ENCODE measurements at regions not wholly inside any gene's neighbourhood (a gene's known extent, or its start where the extent isn't known, plus 50 kb on each side); places are given as distances from the start of the nearest gene placed in this dataset.

DNA sequence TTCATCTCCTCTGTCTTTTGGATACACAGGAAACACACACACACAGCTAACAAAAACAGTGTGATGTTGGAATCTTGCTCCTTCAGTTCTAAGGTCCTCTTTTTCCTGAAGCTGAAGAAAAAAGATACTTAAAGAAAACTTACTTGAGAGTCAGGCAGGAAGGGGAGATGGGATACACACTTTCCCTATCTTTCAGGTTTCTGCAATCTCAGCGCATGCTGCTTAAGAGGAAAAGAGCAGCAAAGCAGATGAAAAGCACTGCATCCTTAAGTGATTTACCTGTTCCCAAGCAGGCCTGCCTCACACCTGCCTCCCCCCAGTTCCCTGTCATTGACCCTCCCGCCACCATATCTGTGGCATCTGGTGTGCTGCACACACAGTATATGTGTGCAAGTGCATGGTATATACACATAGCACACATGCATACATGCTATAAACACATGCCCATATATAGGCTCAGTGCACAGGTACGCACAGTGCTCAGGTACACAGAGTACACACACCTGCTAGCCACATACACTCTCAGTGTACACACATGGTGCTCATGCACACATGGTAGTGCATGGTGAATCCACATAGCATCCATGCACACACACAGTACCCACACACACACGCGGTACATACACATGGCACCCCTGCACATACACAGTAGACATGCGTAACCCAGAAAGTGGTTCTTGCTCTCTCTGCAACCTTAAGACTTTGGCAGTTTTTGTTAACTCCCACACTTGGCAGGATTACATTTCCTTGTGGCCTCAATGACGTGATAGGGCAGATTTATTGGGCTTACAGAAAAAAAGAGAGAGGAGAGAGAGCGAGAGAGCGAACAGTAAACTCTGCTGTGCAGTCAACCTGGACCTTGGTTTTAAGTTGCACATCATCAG is 166.9 kb downstream of the TOMM20 start (continued):
- TF ChIP-seq TOE1 (CRISPR knock-in tag; IDR thresholded peaks at IDR 0.05) (no peak), ZNF619 (CRISPR knock-in tag; IDR thresholded peaks at IDR 0.05) (no peak), SRF (IDR thresholded peaks at IDR 0.05; ENCODE audit: low read depth, low read length) (peak; percentile 76; the same call in 1 of the 2 replicates), MED1 (CRISPR knock-in tag; IDR thresholded peaks at IDR 0.05) (peak; percentile 26; the same call in 1 of the 2 replicates), TBL1XR1 (IDR thresholded peaks at IDR 0.05; ENCODE audit: borderline replicate concordance, low read length, partially characterized antibody) (no peak), RBFOX2 (IDR thresholded peaks at IDR 0.05; ENCODE audit: low read depth, low read length) (peak; percentile 72), SP4 (CRISPR knock-in tag; IDR thresholded peaks at IDR 0.05) (no peak), ZNF205 (CRISPR knock-in tag; IDR thresholded peaks at IDR 0.05) (no peak), ETV6 (CRISPR knock-in tag; conservative IDR thresholded peaks at IDR 0.05) (no peak), ZNF607 (CRISPR knock-in tag; IDR thresholded peaks at IDR 0.05; ENCODE audit: borderline replicate concordance) (no peak), GTF3A (CRISPR knock-in tag; conservative IDR thresholded peaks at IDR 0.05) (no peak), BORCS8-MEF2B (CRISPR knock-in tag; IDR thresholded peaks at IDR 0.05) (no peak)
- TF ChIP-seq, protein P1, sequence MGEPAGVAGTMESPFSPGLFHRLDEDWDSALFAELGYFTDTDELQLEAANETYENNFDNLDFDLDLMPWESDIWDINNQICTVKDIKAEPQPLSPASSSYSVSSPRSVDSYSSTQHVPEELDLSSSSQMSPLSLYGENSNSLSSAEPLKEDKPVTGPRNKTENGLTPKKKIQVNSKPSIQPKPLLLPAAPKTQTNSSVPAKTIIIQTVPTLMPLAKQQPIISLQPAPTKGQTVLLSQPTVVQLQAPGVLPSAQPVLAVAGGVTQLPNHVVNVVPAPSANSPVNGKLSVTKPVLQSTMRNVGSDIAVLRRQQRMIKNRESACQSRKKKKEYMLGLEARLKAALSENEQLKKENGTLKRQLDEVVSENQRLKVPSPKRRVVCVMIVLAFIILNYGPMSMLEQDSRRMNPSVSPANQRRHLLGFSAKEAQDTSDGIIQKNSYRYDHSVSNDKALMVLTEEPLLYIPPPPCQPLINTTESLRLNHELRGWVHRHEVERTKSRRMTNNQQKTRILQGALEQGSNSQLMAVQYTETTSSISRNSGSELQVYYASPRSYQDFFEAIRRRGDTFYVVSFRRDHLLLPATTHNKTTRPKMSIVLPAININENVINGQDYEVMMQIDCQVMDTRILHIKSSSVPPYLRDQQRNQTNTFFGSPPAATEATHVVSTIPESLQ (CRISPR knock-in tag; conservative IDR thresholded peaks at IDR 0.05), result no peak
- TF ChIP-seq, protein P2, sequence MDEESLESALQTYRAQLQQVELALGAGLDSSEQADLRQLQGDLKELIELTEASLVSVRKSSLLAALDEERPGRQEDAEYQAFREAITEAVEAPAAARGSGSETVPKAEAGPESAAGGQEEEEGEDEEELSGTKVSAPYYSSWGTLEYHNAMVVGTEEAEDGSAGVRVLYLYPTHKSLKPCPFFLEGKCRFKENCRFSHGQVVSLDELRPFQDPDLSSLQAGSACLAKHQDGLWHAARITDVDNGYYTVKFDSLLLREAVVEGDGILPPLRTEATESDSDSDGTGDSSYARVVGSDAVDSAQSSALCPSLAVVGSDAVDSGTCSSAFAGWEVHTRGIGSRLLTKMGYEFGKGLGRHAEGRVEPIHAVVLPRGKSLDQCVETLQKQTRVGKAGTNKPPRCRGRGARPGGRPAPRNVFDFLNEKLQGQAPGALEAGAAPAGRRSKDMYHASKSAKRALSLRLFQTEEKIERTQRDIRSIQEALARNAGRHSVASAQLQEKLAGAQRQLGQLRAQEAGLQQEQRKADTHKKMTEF (CRISPR knock-in tag; IDR thresholded peaks at IDR 0.05), result no peak
- TF ChIP-seq, protein P3, sequence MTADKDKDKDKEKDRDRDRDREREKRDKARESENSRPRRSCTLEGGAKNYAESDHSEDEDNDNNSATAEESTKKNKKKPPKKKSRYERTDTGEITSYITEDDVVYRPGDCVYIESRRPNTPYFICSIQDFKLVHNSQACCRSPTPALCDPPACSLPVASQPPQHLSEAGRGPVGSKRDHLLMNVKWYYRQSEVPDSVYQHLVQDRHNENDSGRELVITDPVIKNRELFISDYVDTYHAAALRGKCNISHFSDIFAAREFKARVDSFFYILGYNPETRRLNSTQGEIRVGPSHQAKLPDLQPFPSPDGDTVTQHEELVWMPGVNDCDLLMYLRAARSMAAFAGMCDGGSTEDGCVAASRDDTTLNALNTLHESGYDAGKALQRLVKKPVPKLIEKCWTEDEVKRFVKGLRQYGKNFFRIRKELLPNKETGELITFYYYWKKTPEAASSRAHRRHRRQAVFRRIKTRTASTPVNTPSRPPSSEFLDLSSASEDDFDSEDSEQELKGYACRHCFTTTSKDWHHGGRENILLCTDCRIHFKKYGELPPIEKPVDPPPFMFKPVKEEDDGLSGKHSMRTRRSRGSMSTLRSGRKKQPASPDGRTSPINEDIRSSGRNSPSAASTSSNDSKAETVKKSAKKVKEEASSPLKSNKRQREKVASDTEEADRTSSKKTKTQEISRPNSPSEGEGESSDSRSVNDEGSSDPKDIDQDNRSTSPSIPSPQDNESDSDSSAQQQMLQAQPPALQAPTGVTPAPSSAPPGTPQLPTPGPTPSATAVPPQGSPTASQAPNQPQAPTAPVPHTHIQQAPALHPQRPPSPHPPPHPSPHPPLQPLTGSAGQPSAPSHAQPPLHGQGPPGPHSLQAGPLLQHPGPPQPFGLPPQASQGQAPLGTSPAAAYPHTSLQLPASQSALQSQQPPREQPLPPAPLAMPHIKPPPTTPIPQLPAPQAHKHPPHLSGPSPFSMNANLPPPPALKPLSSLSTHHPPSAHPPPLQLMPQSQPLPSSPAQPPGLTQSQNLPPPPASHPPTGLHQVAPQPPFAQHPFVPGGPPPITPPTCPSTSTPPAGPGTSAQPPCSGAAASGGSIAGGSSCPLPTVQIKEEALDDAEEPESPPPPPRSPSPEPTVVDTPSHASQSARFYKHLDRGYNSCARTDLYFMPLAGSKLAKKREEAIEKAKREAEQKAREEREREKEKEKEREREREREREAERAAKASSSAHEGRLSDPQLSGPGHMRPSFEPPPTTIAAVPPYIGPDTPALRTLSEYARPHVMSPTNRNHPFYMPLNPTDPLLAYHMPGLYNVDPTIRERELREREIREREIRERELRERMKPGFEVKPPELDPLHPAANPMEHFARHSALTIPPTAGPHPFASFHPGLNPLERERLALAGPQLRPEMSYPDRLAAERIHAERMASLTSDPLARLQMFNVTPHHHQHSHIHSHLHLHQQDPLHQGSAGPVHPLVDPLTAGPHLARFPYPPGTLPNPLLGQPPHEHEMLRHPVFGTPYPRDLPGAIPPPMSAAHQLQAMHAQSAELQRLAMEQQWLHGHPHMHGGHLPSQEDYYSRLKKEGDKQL (CRISPR knock-in tag; IDR thresholded peaks at IDR 0.05; ENCODE audit: low read depth), result no peak
- TF ChIP-seq, protein P4, sequence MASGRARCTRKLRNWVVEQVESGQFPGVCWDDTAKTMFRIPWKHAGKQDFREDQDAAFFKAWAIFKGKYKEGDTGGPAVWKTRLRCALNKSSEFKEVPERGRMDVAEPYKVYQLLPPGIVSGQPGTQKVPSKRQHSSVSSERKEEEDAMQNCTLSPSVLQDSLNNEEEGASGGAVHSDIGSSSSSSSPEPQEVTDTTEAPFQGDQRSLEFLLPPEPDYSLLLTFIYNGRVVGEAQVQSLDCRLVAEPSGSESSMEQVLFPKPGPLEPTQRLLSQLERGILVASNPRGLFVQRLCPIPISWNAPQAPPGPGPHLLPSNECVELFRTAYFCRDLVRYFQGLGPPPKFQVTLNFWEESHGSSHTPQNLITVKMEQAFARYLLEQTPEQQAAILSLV (CRISPR knock-in tag; IDR thresholded peaks at IDR 0.05; ENCODE audit: borderline replicate concordance), result no peak
